ENCODE measurements at regions not wholly inside any gene's neighbourhood (a gene's known extent, or its start where the extent isn't known, plus 50 kb on each side); places are given as distances from the start of the nearest gene placed in this dataset.

GRCh38 chr5:5040712-5041111 is 99.4 kb upstream of the ADAMTS16 start:
- 94% methylated on average over 3 of the region's 3 CpGs for WGBS (ENCODE audit: insufficient coverage)
- POLR2A ChIA-PET: no interaction called here
- H3K9me3 ChIP-seq (ENCODE audit: control extremely low read depth in 1 of 3, control insufficient read depth in 2 of 3, insufficient read depth in 1 of 3, low read length in 2 of 3): peaks cover 0 to 5% (median 0%) of the 10 kb centered on the region in 3 donors
- no peak overlapping the region for H2AFZ ChIP-seq (ENCODE audit: insufficient read depth, low read depth, low read length, poor library complexity, severe bottlenecking)
- H3K27ac ChIP-seq (ENCODE audit: low read length in 2 of 2): no peak overlapping the region
- ATAC-seq (ENCODE audit: low read depth) (no peak), DNase-seq (no peak)
- H3K4me3 Mint-ChIP-seq: no peak overlapping the region
- no peaks in the 10 kb centered on the region for H4K20me1 ChIP-seq (ENCODE audit: control insufficient read depth, insufficient read depth, low read length, poor library complexity, severe bottlenecking)
- no peaks in the 10 kb centered on the region for H3K9me3 Mint-ChIP-seq (ENCODE audit: insufficient read depth)
- H3K27me3 ChIP-seq (replicated peaks in 1 of 4; ENCODE audit: control extremely low read depth in 1 of 4, control insufficient read depth in 3 of 4, insufficient read depth in 4 of 4, low read length in 3 of 4): no peaks in the 10 kb centered on the region
- H3K4me1 ChIP-seq (ENCODE audit: control insufficient read depth in 2 of 2, insufficient read depth in 2 of 2, low read length in 2 of 2): no peaks in the 10 kb centered on the region
- H3K4me1 Mint-ChIP-seq: no peaks in the 10 kb centered on the region
- H3K79me2 ChIP-seq (ENCODE audit: control insufficient read depth, insufficient read depth, low read length): no peaks in the 10 kb centered on the region
- intact Hi-C loops (cut with micrococcal nuclease): no loop called here
- no peak overlapping the region for H3K27ac Mint-ChIP-seq
- no peak overlapping the region for H3K4me2 ChIP-seq (replicated peaks; ENCODE audit: low read depth, low read length, poor library complexity, severe bottlenecking)
- CTCF ChIA-PET: no interaction called here
- H3K36me3 ChIP-seq (replicated peaks in 1 of 2; ENCODE audit: control extremely low read depth in 1 of 2, control insufficient read depth in 1 of 2, extremely low read depth in 1 of 2, insufficient read depth in 2 of 2, low read length in 1 of 2): no peaks in the 10 kb centered on the region
- no peak overlapping the region for H3K4me3 ChIP-seq (ENCODE audit: control extremely low read depth in 1 of 5, extremely low read depth in 1 of 5, insufficient read depth in 1 of 5, low read depth in 2 of 5, low read length in 4 of 5)
- no peak for TF ChIP-seq CTCF (IDR thresholded peaks at IDR 0.05)
- TF ChIP-seq EZH2 (IDR thresholded peaks at IDR 0.05; ENCODE audit: borderline replicate concordance, insufficient read depth, low read depth, low read length, poor library complexity, severe bottlenecking): no peak
- no peaks in the 10 kb centered on the region for H3K27me3 Mint-ChIP-seq
- H3K9ac ChIP-seq (ENCODE audit: low read length): no peak overlapping the region

- intact Hi-C loops (cut with micrococcal nuclease): no loop called here
- H3K27ac Mint-ChIP-seq: no peak overlapping the region
- ATAC-seq (ENCODE audit: low read depth) (no peak), DNase-seq (no peak)
- ChIA-PET CTCF (no interaction called here), POLR2A (no interaction called here)
- H3K4me1 ChIP-seq (ENCODE audit: control insufficient read depth in 2 of 2, insufficient read depth in 2 of 2, low read length in 2 of 2): no peaks in the 10 kb centered on the region
- H3K9ac ChIP-seq (ENCODE audit: low read length): no peak overlapping the region
- H4K20me1 ChIP-seq (ENCODE audit: control insufficient read depth, insufficient read depth, low read length, poor library complexity, severe bottlenecking): no peaks in the 10 kb centered on the region
- TF ChIP-seq CTCF (IDR thresholded peaks at IDR 0.05): no peak
- no peak for TF ChIP-seq EZH2 (IDR thresholded peaks at IDR 0.05; ENCODE audit: borderline replicate concordance, insufficient read depth, low read depth, low read length, poor library complexity, severe bottlenecking)
- H3K9me3 Mint-ChIP-seq (ENCODE audit: insufficient read depth): no peaks in the 10 kb centered on the region
- peaks cover 0 to 3% (median 0%) of the 10 kb centered on the region in 3 donors for H3K9me3 ChIP-seq (ENCODE audit: control extremely low read depth in 1 of 3, control insufficient read depth in 2 of 3, insufficient read depth in 1 of 3, low read length in 2 of 3)
- no peaks in the 10 kb centered on the region for H3K27me3 ChIP-seq (replicated peaks in 1 of 4; ENCODE audit: control extremely low read depth in 1 of 4, control insufficient read depth in 3 of 4, insufficient read depth in 4 of 4, low read length in 3 of 4)
- no peak overlapping the region for H3K27ac ChIP-seq (ENCODE audit: low read length in 2 of 2)
- no peak overlapping the region for H3K4me3 Mint-ChIP-seq
- no peak overlapping the region for H3K4me3 ChIP-seq (ENCODE audit: control extremely low read depth in 1 of 5, extremely low read depth in 1 of 5, insufficient read depth in 1 of 5, low read depth in 2 of 5, low read length in 4 of 5)
- no peaks in the 10 kb centered on the region for H3K27me3 Mint-ChIP-seq
- H3K36me3 ChIP-seq (replicated peaks in 1 of 2; ENCODE audit: control extremely low read depth in 1 of 2, control insufficient read depth in 1 of 2, extremely low read depth in 1 of 2, insufficient read depth in 2 of 2, low read length in 1 of 2): no peaks in the 10 kb centered on the region
- H3K4me2 ChIP-seq (replicated peaks; ENCODE audit: low read depth, low read length, poor library complexity, severe bottlenecking): no peak overlapping the region
- H2AFZ ChIP-seq (ENCODE audit: insufficient read depth, low read depth, low read length, poor library complexity, severe bottlenecking): no peak overlapping the region
- H3K4me1 Mint-ChIP-seq: no peaks in the 10 kb centered on the region
- no peaks in the 10 kb centered on the region for H3K79me2 ChIP-seq (ENCODE audit: control insufficient read depth, insufficient read depth, low read length)
These were observed 97.3 kb upstream of the ADAMTS16 start for GRCh38 chr5:5042806-5043205.
